Loucy (cell line): ENCODE measurements at regions not wholly inside any gene's neighbourhood (a gene's known extent, or its start where the extent isn't known, plus 50 kb on each side); places are given as distances from the start of the nearest gene placed in this dataset.

Experiments
- H2AFZ ChIP-seq: fragments of 200-600 bp; sonication (generic); 2 replicates; pipeline ENCODE4 v1.6.0; 2016; ENCODE audit warnings: antibody characterized with exemption, mild to moderate bottlenecking, low read length, moderate library complexity
- H3F3A ChIP-seq: fragments of 200-600 bp; 2 replicates; pipeline ENCODE4 v1.6.0; 2016; ENCODE audit warnings: antibody characterized with exemption, low read depth, mild to moderate bottlenecking
- H3K27me3 ChIP-seq: fragments of 200-600 bp; sonication (generic); 2 replicates; pipeline ENCODE4 v1.6.1; 2014; ENCODE audit warnings: low read length, mild to moderate bottlenecking; ENCODE audit not compliant: insufficient read depth, poor library complexity, severe bottlenecking
- H3K36me3 ChIP-seq: fragments of 200-600 bp; sonication (generic); 2 replicates; pipeline ENCODE4 v1.6.1; 2016; ENCODE audit warnings: low read length; ENCODE audit not compliant: insufficient read depth
- H3K4me1 ChIP-seq: fragments of 200-600 bp; sonication (generic); 2 replicates; pipeline ENCODE4 v1.5.1; 2014; ENCODE audit warnings: low read length, mild to moderate bottlenecking; ENCODE audit not compliant: insufficient read depth, poor library complexity, severe bottlenecking
- H3K4me2 ChIP-seq: fragments of 200-600 bp; sonication (generic); 2 replicates; pipeline ENCODE4 v1.6.0; 2014; ENCODE audit warnings: antibody characterized with exemption, low read length, low read depth, mild to moderate bottlenecking; ENCODE audit not compliant: poor library complexity, severe bottlenecking
- H3K4me3 ChIP-seq: fragments of 200-600 bp; sonication (generic); 2 replicates; pipeline ENCODE4 v1.5.1; 2014; ENCODE audit warnings: low read length, mild to moderate bottlenecking, mixed read lengths; ENCODE audit not compliant: poor library complexity, severe bottlenecking
- H3K79me2 ChIP-seq: fragments of 200-600 bp; sonication (generic); 2 replicates; pipeline ENCODE4 v1.6.1; 2014; ENCODE audit warnings: low read length; ENCODE audit not compliant: insufficient read depth
- H3K9ac ChIP-seq: fragments of 200-600 bp; sonication (generic); 2 replicates; pipeline ENCODE4 v1.6.0; 2014; ENCODE audit warnings: mild to moderate bottlenecking, low read depth, low read length, moderate library complexity; ENCODE audit not compliant: poor library complexity, severe bottlenecking
- H3K9me2 ChIP-seq: fragments of 200-600 bp; sonication (generic); replicated peaks from 2 replicates; pipeline ENCODE4 v1.6.1; 2016; ENCODE audit warnings: low read depth, low read length, mixed read lengths
- H3K9me3 ChIP-seq: fragments of 200-600 bp; sonication (generic); 2 replicates; pipeline ENCODE4 v1.6.1; 2014; ENCODE audit warnings: mild to moderate bottlenecking, antibody characterized with exemption, low read length, low read depth; ENCODE audit not compliant: insufficient read depth
- H4K20me1 ChIP-seq: fragments of 200-600 bp; sonication (generic); 2 replicates; pipeline ENCODE4 v1.6.0; 2014; ENCODE audit warnings: antibody characterized with exemption, low read length, mild to moderate bottlenecking; ENCODE audit not compliant: insufficient read depth, poor library complexity, severe bottlenecking
- EZH2phosphoT487 ChIP-seq: fragments of 200-600 bp; IDR thresholded peaks from 2 replicates; pipeline ENCODE4 v1.6.1; 2018; ENCODE audit warnings: antibody characterized with exemption, mild to moderate bottlenecking, moderate library complexity, borderline replicate concordance
- TF ChIP-seq, protein P1 (sequence below): fragments of 200-600 bp; sonication (generic); conservative IDR thresholded peaks from 2 replicates; pipeline ENCODE4 v1.5.1; 2014; ENCODE audit warnings: mild to moderate bottlenecking, antibody characterized with exemption, low read length

- Histone ChIP-seq H3K9ac (no peak overlapping the region), H3K9me2 (no peaks in the 10 kb centered on the region; the same call in 1 of the 2 replicates), H3K4me2 (no peak overlapping the region), H3K4me1 (no peaks in the 10 kb centered on the region), H3K9me3 (no peaks in the 10 kb centered on the region), H3K79me2 (no peaks in the 10 kb centered on the region), H2AFZ (no peak overlapping the region), H3F3A (no peaks in the 10 kb centered on the region), H4K20me1 (no peaks in the 10 kb centered on the region), H3K4me3 (no peak overlapping the region), H3K27me3 (no peaks in the 10 kb centered on the region), H3K36me3 (no peaks in the 10 kb centered on the region)
- TF ChIP-seq, protein P1, sequence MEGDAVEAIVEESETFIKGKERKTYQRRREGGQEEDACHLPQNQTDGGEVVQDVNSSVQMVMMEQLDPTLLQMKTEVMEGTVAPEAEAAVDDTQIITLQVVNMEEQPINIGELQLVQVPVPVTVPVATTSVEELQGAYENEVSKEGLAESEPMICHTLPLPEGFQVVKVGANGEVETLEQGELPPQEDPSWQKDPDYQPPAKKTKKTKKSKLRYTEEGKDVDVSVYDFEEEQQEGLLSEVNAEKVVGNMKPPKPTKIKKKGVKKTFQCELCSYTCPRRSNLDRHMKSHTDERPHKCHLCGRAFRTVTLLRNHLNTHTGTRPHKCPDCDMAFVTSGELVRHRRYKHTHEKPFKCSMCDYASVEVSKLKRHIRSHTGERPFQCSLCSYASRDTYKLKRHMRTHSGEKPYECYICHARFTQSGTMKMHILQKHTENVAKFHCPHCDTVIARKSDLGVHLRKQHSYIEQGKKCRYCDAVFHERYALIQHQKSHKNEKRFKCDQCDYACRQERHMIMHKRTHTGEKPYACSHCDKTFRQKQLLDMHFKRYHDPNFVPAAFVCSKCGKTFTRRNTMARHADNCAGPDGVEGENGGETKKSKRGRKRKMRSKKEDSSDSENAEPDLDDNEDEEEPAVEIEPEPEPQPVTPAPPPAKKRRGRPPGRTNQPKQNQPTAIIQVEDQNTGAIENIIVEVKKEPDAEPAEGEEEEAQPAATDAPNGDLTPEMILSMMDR = no peak
- TF ChIP-seq EZH2phosphoT487 = no peak
These were observed 633.8 kb downstream of the IGSF11 start for GRCh38 chr3:118400886-118401285.

DNA sequence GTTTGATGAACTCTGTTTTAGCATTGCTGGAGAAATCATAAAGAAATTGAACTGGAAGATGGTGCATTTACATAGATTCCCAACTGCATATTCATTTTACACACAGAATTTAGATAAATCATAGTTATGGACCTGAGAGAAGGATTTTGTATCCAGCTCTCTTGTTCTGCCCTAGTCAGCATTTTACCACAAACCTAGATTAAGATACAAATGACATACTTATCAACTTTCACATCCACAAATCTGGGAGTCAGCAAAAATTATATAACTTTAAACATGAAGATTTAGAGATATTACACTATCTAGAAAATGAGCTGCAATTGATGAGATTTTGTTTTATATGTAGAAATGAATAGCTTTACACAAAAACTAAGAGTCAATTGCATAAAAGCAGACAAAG is 632.8 kb downstream of the IGSF11 start:
- Histone ChIP-seq H3K9ac (no peak overlapping the region), H3K4me2 (no peak overlapping the region), H3K4me1 (no peaks in the 10 kb centered on the region), H2AFZ (no peak overlapping the region), H3K9me2 (no peaks in the 10 kb centered on the region; the same call in 1 of the 2 replicates), H3F3A (no peaks in the 10 kb centered on the region), H4K20me1 (no peaks in the 10 kb centered on the region), H3K27me3 (no peaks in the 10 kb centered on the region), H3K36me3 (no peaks in the 10 kb centered on the region), H3K79me2 (no peaks in the 10 kb centered on the region), H3K4me3 (no peak overlapping the region), H3K9me3 (no peaks in the 10 kb centered on the region)
- TF ChIP-seq, protein P1 = no peak
- TF ChIP-seq EZH2phosphoT487 = no peak

DNA sequence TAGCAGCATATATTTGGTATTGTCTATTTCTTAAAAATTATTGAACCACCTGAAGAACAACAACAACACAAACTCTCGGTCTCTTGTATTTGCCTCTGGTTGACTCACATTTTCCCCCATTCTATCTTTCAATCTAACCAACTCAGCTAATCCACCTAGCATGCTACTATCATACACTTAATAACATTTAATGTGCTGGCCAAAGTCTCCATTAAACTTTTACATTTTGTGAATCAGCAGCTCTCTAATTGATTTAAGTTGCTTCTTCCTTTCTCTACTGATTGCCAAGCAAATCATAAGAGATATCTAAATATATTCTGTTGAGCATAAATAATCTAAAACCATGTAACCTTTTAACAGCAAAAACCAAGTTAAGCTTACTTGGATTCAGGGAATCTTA is 631.7 kb downstream of the IGSF11 start:
- Histone ChIP-seq H3K9ac (no peak overlapping the region), H3K4me2 (no peak overlapping the region), H3K27me3 (no peaks in the 10 kb centered on the region), H3K36me3 (no peaks in the 10 kb centered on the region), H4K20me1 (no peaks in the 10 kb centered on the region), H3K79me2 (no peaks in the 10 kb centered on the region), H3K9me2 (no peaks in the 10 kb centered on the region; the same call in 1 of the 2 replicates), H3K4me1 (no peaks in the 10 kb centered on the region), H3K4me3 (no peak overlapping the region), H2AFZ (no peak overlapping the region), H3K9me3 (no peaks in the 10 kb centered on the region), H3F3A (no peaks in the 10 kb centered on the region)
- TF ChIP-seq, protein P1 = no peak
- no peak for TF ChIP-seq EZH2phosphoT487
